ENCODE measurements at regions not wholly inside any gene's neighbourhood (a gene's known extent, or its start where the extent isn't known, plus 50 kb on each side); places are given as distances from the start of the nearest gene placed in this dataset.

DNA sequence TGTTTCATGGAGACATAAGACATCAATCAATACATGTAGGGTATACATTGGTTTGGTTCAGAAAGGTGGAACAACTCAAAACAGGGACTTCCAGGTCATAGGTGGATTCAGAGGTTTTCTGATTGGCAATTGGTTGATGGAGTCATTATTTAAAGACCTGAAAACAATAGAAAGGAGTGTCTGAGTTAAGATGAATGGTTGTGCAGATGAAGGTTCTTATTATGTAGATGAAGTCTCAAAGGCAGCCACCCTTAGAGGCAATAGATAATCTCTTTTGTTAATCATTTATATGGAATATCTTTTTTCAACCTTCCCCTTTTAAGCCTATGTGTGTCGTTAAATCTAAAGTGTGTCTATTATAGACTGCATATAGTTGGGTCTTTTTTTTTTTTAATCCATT is 67.8 kb upstream of the LYPLAL1 start:
- no TSS peak for BruUV-seq (replicated peaks)
- Histone ChIP-seq H3K4me3 (replicated peaks in 1 of 3; ENCODE audit: insufficient read depth in 1 of 3, low read depth in 2 of 3, low read length in 3 of 3) (no peak overlapping the region), H3K36me3 (replicated peaks in 1 of 2; ENCODE audit: control insufficient read depth in 1 of 2, insufficient read depth in 2 of 2, low read length in 2 of 2) (no peaks in the 10 kb centered on the region), H3K9ac (ENCODE audit: insufficient read depth, low read depth, low read length) (no peak overlapping the region), H3K4me2 (ENCODE audit: low read depth, low read length) (no peak overlapping the region), H3K4me1 (ENCODE audit: insufficient read depth, low read length) (no peaks in the 10 kb centered on the region), H3K27me3 (ENCODE audit: control insufficient read depth in 1 of 2, insufficient read depth in 2 of 2, low read length in 2 of 2) (no peaks in the 10 kb centered on the region), H3K79me2 (ENCODE audit: insufficient read depth, low read length) (no peaks in the 10 kb centered on the region), H3K27ac (ENCODE audit: extremely low read length, insufficient read depth, low read length) (no peak overlapping the region), H3K9me3 (ENCODE audit: low read length) (peaks cover 5% of the 10 kb centered on the region), H2AFZ (ENCODE audit: low read length) (no peak overlapping the region), H4K20me1 (ENCODE audit: insufficient read depth, low read length) (no peaks in the 10 kb centered on the region)
- in situ Hi-C loops (cut with HindIII; ENCODE audit: extremely low pct_ligation_motif_present, low pct_unique_long_range_greater_than_20kb): no loop called here
- FAIRE-seq: no peak
- TF ChIP-seq ZNF546 (CRISPR knock-in tag; conservative IDR thresholded peaks at IDR 0.05) (no peak), MED1 (CRISPR knock-in tag; IDR thresholded peaks at IDR 0.05) (no peak), ZNF619 (CRISPR knock-in tag; IDR thresholded peaks at IDR 0.05) (no peak), LCORL (IDR thresholded peaks at IDR 0.05) (no peak), LCORL (CRISPR knock-in tag; IDR thresholded peaks at IDR 0.05) (no peak), PCBP2 (optimal IDR thresholded peaks at IDR 0.05; ENCODE audit: low read depth, low read length, poor library complexity, severe bottlenecking) (no peak), ZNF563 (CRISPR knock-in tag; IDR thresholded peaks at IDR 0.05) (no peak), ZNF607 (CRISPR knock-in tag; IDR thresholded peaks at IDR 0.05; ENCODE audit: borderline replicate concordance) (no peak), ZNF343 (CRISPR knock-in tag; IDR thresholded peaks at IDR 0.05) (no peak), GZF1 (CRISPR knock-in tag; IDR thresholded peaks at IDR 0.05) (no peak), GATA4 (IDR thresholded peaks at IDR 0.05; ENCODE audit: borderline replicate concordance, low read depth) (no peak), NCOA1 (CRISPR knock-in tag; IDR thresholded peaks at IDR 0.05) (no peak), ZNF124 (CRISPR knock-in tag; IDR thresholded peaks at IDR 0.05) (no peak), TEAD2 (CRISPR knock-in tag; IDR thresholded peaks at IDR 0.05) (no peak), IKZF1 (IDR thresholded peaks at IDR 0.05) (no peak), CREB1 (IDR thresholded peaks at IDR 0.05) (no peak), CREB1 (CRISPR knock-in tag; IDR thresholded peaks at IDR 0.05) (no peak), ZNF530 (CRISPR knock-in tag; IDR thresholded peaks at IDR 0.05; ENCODE audit: low read depth) (no peak), SKI (IDR thresholded peaks at IDR 0.05; ENCODE audit: partially characterized antibody) (no peak)
- TF ChIP-seq, protein P1, sequence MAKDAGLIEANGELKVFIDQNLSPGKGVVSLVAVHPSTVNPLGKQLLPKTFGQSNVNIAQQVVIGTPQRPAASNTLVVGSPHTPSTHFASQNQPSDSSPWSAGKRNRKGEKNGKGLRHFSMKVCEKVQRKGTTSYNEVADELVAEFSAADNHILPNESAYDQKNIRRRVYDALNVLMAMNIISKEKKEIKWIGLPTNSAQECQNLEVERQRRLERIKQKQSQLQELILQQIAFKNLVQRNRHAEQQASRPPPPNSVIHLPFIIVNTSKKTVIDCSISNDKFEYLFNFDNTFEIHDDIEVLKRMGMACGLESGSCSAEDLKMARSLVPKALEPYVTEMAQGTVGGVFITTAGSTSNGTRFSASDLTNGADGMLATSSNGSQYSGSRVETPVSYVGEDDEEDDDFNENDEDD (CRISPR knock-in tag; IDR thresholded peaks at IDR 0.05; ENCODE audit: borderline replicate concordance): no peak
- 3% methylated on average over 1 of the region's 1 CpG for WGBS (ENCODE audit: low lambda C conversion rate)
- intact Hi-C loops (cut with micrococcal nuclease; ENCODE audit: unreplicated experiment): no loop called here
- ATAC-seq: no peak
- CTCF ChIA-PET (ENCODE audit: low intra/inter-chr PET ratio, low total read pairs): no interaction called here
- POLR2A ChIA-PET: no interaction called here
- DNase-seq (ENCODE audit: low spot score): no peak

Measured in HepG2 (cell line).